B cell (primary cell): ENCODE measurements at regions not wholly inside any gene's neighbourhood (a gene's known extent, or its start where the extent isn't known, plus 50 kb on each side); places are given as distances from the start of the nearest gene placed in this dataset.

Source experiments
- ATAC-seq: fragments of 200-7000 bp; cut with Tn5 transposase; one replicate; pipeline ENCODE4 v1.10.0; 2021; ENCODE audit warnings: low read depth, mild to moderate bottlenecking, moderate number of reproducible peaks, moderate library complexity
- CTCF ChIA-PET: fragments of 350-600 bp; sonication (Branson Sonifier 250); formaldehyde crosslinking; loops from one replicate; lab custom pipeline; 2021; ENCODE audit warnings: antibody characterized with exemption, inconsistent platforms; lab: Charles Lee
- POLR2A ChIA-PET: fragments of 350-600 bp; sonication (Branson Sonifier 250); formaldehyde crosslinking; loops from one replicate; lab custom pipeline; 2021; ENCODE audit warnings: antibody characterized with exemption; lab: Charles Lee
- DNase-seq: peaks from one replicate; pipeline ENCODE4 v3.0.0; 2013
- H2AFZ ChIP-seq: 2 replicates; pipeline ENCODE4 v1.6.1; 2012; ENCODE audit warnings: mild to moderate bottlenecking, low read depth, low read length; ENCODE audit not compliant: insufficient read depth, poor library complexity, severe bottlenecking
- H3K27ac ChIP-seq, 2 donors: 1 replicate in 1 of 2; 2 replicates in 1 of 2; pipeline ENCODE4 v1.5.1; 2012 to 2013; ENCODE audit warnings: low read length in 2 of 2, mild to moderate bottlenecking in 2 of 2, moderate library complexity in 1 of 2
- H3K27me3 ChIP-seq, 4 experiments: fragments of 200-600 bp in 1 of 4; sonication (generic) in 1 of 4; replicated peaks in 1 of 4; 1 replicate in 2 of 4; 2 replicates in 2 of 4; pipeline versions ENCODE4 v1.6.1 to v1.7.0; 2013 to 2016; ENCODE audit warnings: low read length in 3 of 4, mild to moderate bottlenecking in 2 of 4, mixed read lengths in 1 of 4, moderate library complexity in 1 of 4; ENCODE audit not compliant: insufficient read depth in 4 of 4, control insufficient read depth in 3 of 4; ENCODE audit errors: control extremely low read depth in 1 of 4
- H3K36me3 ChIP-seq, 2 experiments: replicated peaks in 1 of 2; 1 replicate in 1 of 2; 2 replicates in 1 of 2; pipeline versions ENCODE4 v1.6.1 to v1.7.1; 2013; ENCODE audit warnings: low read length in 1 of 2; ENCODE audit not compliant: insufficient read depth in 2 of 2, control insufficient read depth in 1 of 2; ENCODE audit errors: control extremely low read depth in 1 of 2, extremely low read depth in 1 of 2
- H3K4me1 ChIP-seq, 2 donors: fragments of 200-600 bp in 1 of 2; sonication (generic) in 1 of 2; 1 replicate in 1 of 2; 2 replicates in 1 of 2; pipeline versions ENCODE4 v1.5.1 to v1.6.1; 2013 to 2017; ENCODE audit warnings: low read length in 2 of 2; ENCODE audit not compliant: control insufficient read depth in 2 of 2, insufficient read depth in 2 of 2
- H3K4me2 ChIP-seq: replicated peaks from 2 replicates; pipeline ENCODE3; 2012; ENCODE audit warnings: mild to moderate bottlenecking, low read depth, low read length; ENCODE audit not compliant: poor library complexity, severe bottlenecking
- H3K4me3 ChIP-seq, 5 experiments: fragments of 200-600 bp in 1 of 5; sonication (generic) in 1 of 5; 1 replicate in 3 of 5; 2 replicates in 2 of 5; pipeline versions ENCODE4 v1.5.1 to v1.7.0; 2011 to 2016; ENCODE audit warnings: low read length in 4 of 5, mild to moderate bottlenecking in 4 of 5, low read depth in 2 of 5, control low read depth in 1 of 5, moderate library complexity in 1 of 5; ENCODE audit not compliant: insufficient read depth in 1 of 5; ENCODE audit errors: control extremely low read depth in 1 of 5, extremely low read depth in 1 of 5
- H3K79me2 ChIP-seq: fragments of 200-600 bp; sonication (generic); one replicate; pipeline ENCODE4 v1.6.0; 2016; ENCODE audit warnings: low read length; ENCODE audit not compliant: control insufficient read depth, insufficient read depth
- H3K9ac ChIP-seq: fragments of 200-600 bp; sonication (generic); 2 replicates; pipeline ENCODE4 v1.6.1; 2017; ENCODE audit warnings: mild to moderate bottlenecking, low read length, moderate library complexity
- H3K9me3 ChIP-seq, 3 donors: one replicate each; pipeline versions ENCODE4 v1.6.1 to v1.7.1; 2013; ENCODE audit warnings: low read length in 2 of 3; ENCODE audit not compliant: control insufficient read depth in 2 of 3, insufficient read depth in 1 of 3; ENCODE audit errors: control extremely low read depth in 1 of 3
- H4K20me1 ChIP-seq: 2 replicates; pipeline ENCODE4 v1.6.0; 2012; ENCODE audit warnings: mild to moderate bottlenecking, low read length; ENCODE audit not compliant: insufficient read depth, control insufficient read depth, poor library complexity, severe bottlenecking
- H3K27ac Mint-ChIP-seq: one replicate; pipeline ENCODE4 v1.8.0; 2021; ENCODE audit warnings: mixed read lengths
- H3K27me3 Mint-ChIP-seq: one replicate; pipeline ENCODE4 v1.8.0; 2021; ENCODE audit warnings: mixed read lengths
- H3K4me1 Mint-ChIP-seq: one replicate; pipeline ENCODE4 v1.8.0; 2021; ENCODE audit warnings: mixed read lengths
- H3K4me3 Mint-ChIP-seq: one replicate; pipeline ENCODE4 v1.8.0; 2021; ENCODE audit warnings: mixed read lengths
- H3K9me3 Mint-ChIP-seq: one replicate; pipeline ENCODE4 v1.8.0; 2022; ENCODE audit warnings: mixed read lengths; ENCODE audit not compliant: insufficient read depth
- EZH2 ChIP-seq: IDR thresholded peaks from 2 replicates; pipeline ENCODE4 v1.6.1; 2012; ENCODE audit warnings: borderline replicate concordance, low read depth, mild to moderate bottlenecking, moderate library complexity, low read length; ENCODE audit not compliant: insufficient read depth, poor library complexity, severe bottlenecking
- WGBS: methylation state at CpG from one replicate; pipeline ENCODE4 v1.1.5; 2013; ENCODE audit warnings: missing lambda C conversion rate; ENCODE audit not compliant: insufficient coverage; 5-methylcytosine and 5-hydroxymethylcytosine counted together
- intact Hi-C: fragments of 100-400 bp; cut with micrococcal nuclease; formaldehyde crosslinking; loops from one replicate; pipeline ENCODE4 v1.10.0; 2022
- TF ChIP-seq, protein P1 (sequence below): fragments of 200-600 bp; IDR thresholded peaks from one replicate; pipeline ENCODE4 v1.8.0; 2022; ENCODE audit warnings: antibody characterized with exemption, mild to moderate bottlenecking

DNA sequence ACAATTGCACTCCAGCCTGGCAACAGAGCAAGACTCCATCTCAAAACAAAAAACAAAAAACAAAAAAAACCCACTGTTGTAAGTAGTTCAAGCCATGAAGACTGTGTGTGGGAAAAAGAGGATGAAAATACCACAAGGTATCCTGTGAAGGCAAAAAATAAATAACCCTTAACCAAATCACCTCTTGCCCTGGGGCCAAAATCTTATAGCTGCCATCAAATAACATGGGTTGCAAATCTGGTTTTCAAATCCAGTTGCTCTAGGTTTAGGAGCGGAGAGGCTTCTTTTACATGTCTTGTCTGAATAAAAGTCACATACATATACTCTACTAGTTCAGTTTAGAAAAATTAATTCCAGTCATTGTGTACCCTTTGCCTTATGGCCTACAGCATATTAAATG lies 87.0 kb upstream of the STT3B start:
- H3K79me2 ChIP-seq: no peaks in the 10 kb centered on the region
- POLR2A ChIA-PET: no interaction called here
- DNase-seq (no peak), ATAC-seq (no peak)
- H3K9me3 Mint-ChIP-seq: peaks cover 2% of the 10 kb centered on the region
- H3K4me2 ChIP-seq: no peak overlapping the region
- no peak overlapping the region for H3K27ac Mint-ChIP-seq
- WGBS: no CpG with 5 or more reads among the region's 1 CpG
- CTCF ChIA-PET: no interaction called here
- H3K27ac ChIP-seq: no peak overlapping the region
- no peak for TF ChIP-seq EZH2
- TF ChIP-seq, protein P1, sequence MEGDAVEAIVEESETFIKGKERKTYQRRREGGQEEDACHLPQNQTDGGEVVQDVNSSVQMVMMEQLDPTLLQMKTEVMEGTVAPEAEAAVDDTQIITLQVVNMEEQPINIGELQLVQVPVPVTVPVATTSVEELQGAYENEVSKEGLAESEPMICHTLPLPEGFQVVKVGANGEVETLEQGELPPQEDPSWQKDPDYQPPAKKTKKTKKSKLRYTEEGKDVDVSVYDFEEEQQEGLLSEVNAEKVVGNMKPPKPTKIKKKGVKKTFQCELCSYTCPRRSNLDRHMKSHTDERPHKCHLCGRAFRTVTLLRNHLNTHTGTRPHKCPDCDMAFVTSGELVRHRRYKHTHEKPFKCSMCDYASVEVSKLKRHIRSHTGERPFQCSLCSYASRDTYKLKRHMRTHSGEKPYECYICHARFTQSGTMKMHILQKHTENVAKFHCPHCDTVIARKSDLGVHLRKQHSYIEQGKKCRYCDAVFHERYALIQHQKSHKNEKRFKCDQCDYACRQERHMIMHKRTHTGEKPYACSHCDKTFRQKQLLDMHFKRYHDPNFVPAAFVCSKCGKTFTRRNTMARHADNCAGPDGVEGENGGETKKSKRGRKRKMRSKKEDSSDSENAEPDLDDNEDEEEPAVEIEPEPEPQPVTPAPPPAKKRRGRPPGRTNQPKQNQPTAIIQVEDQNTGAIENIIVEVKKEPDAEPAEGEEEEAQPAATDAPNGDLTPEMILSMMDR: no peak
- H3K27me3 ChIP-seq: no peaks in the 10 kb centered on the region
- H3K27me3 Mint-ChIP-seq: peaks cover 3% of the 10 kb centered on the region
- H3K4me3 ChIP-seq: no peak overlapping the region
- peaks cover 2 to 13% (median 11%) of the 10 kb centered on the region in 3 donors for H3K9me3 ChIP-seq
- H3K36me3 ChIP-seq: no peaks in the 10 kb centered on the region
- no peak overlapping the region for H2AFZ ChIP-seq
- no peak overlapping the region for H3K9ac ChIP-seq
- H3K4me1 ChIP-seq: peaks cover 4 to 5% of the 10 kb centered on the region in 2 donors
- peaks cover 9% of the 10 kb centered on the region for H3K4me1 Mint-ChIP-seq
- intact Hi-C loops: loop anchor here (5.0 kb wide), 1 partner anchor 678 kb away; no protein-coding TSS in a partner anchor
- no peak overlapping the region for H3K4me3 Mint-ChIP-seq
- H4K20me1 ChIP-seq: no peaks in the 10 kb centered on the region

DNA sequence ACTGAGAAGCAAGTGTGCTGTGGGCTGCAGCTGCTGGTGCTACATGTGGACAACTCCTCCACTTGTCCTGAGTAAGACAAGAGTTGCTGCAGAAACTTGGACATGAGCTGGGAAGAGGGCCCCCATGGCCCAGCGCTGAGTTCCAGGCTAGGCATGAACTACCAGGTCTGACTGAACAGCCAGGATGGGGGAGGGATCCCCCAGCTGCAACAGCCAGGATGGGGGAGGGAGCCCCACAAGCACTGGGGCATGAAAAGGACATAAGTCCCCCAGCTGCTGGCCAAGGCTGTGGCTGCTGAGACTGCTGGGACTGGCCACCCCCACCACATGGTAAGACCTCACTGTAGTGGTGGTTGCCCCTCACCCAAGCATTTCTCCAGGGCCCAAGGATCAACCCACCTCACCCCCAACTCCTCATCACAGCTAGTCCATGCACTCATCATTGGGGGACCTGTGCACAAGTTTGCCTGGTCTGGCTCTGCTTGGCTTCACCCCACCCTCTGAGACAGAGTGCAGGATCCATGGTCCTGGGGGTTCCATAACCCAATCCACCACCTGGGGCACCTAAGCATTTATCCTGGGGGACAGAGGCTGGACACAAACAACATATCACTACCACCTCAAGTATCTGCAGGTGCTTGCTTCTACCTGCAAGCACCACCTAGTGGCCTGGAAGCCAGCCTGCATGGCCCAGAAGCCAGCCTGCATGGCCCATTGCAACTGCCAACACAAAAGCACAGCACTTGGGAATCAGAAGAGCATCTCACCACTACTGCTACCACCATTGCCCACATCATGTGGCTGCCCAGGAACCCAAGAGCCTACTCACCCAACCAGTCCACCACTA lies 84.5 kb upstream of the STT3B start:
- no peaks in the 10 kb centered on the region for H4K20me1 ChIP-seq
- no peak overlapping the region for H2AFZ ChIP-seq
- Mint-ChIP-seq H3K4me1 (peaks cover 9% of the 10 kb centered on the region), H3K27ac (no peak overlapping the region), H3K9me3 (peaks cover 4% of the 10 kb centered on the region), H3K4me3 (no peak overlapping the region), H3K27me3 (peaks cover 9% of the 10 kb centered on the region)
- DNase-seq: peak; percentile 32
- no peak for TF ChIP-seq EZH2
- TF ChIP-seq, protein P1: peak; percentile 16
- no peak for ATAC-seq
- ChIA-PET CTCF (interaction anchor here (1.1 to 2.0 kb wide), 2 partner anchors 9 to 678 kb away, joined by 3 to 5 read pairs; no protein-coding TSS in a partner anchor), POLR2A (no interaction called here)
- peaks cover 4 to 5% of the 10 kb centered on the region in 2 donors for H3K4me1 ChIP-seq
- H3K27ac ChIP-seq: no peak overlapping the region
- no peaks in the 10 kb centered on the region for H3K27me3 ChIP-seq
- H3K9me3 ChIP-seq: peaks cover 2 to 13% (median 11%) of the 10 kb centered on the region in 3 donors
- H3K4me3 ChIP-seq: no peak overlapping the region
- WGBS: 86% methylated on average over 1 of the region's 1 CpG
- intact Hi-C loops: loop anchor here (5.0 kb wide), 1 partner anchor 681 kb away; no protein-coding TSS in a partner anchor
- no peak overlapping the region for H3K4me2 ChIP-seq
- H3K36me3 ChIP-seq: no peaks in the 10 kb centered on the region
- no peak overlapping the region for H3K9ac ChIP-seq
- no peaks in the 10 kb centered on the region for H3K79me2 ChIP-seq
